Mucosa of descending colon (tissue), 3 donors: ENCODE measurements at regions not wholly inside any gene's neighbourhood (a gene's known extent, or its start where the extent isn't known, plus 50 kb on each side); places are given as distances from the start of the nearest gene placed in this dataset.

ENCODE experiments used
- ATAC-seq: fragments of 200-7000 bp; cut with Tn5 transposase; one replicate; pipeline ENCODE4 v1.9.1; 2020; ENCODE audit warnings: mild to moderate bottlenecking, moderate library complexity
- DNase-seq, 3 donors: peaks; one replicate each; pipeline ENCODE4 v3.0.0-alpha.2; 2020
- H3K36me3 ChIP-seq: fragments of 200-600 bp; one replicate; pipeline ENCODE4 v1.8.0; 2021; ENCODE audit warnings: low read depth, mild to moderate bottlenecking
- H3K4me1 ChIP-seq: fragments of 200-600 bp; one replicate; pipeline ENCODE4 v1.8.0; 2021; ENCODE audit warnings: low read depth, mild to moderate bottlenecking
- H3K4me3 ChIP-seq: fragments of 200-600 bp; one replicate; pipeline ENCODE4 v1.8.0; 2021; ENCODE audit warnings: mild to moderate bottlenecking
- H3K9me3 ChIP-seq: fragments of 200-600 bp; one replicate; pipeline ENCODE4 v1.8.0; 2021; ENCODE audit warnings: mild to moderate bottlenecking
- CTCF ChIP-seq: fragments of 200-600 bp; IDR thresholded peaks from one replicate; pipeline ENCODE4 v1.8.0; 2022; ENCODE audit warnings: antibody characterized with exemption, mild to moderate bottlenecking
- intact Hi-C, 2 donors: fragments of 100-400 bp; cut with DNase I in 1 of 2; cut with micrococcal nuclease in 1 of 2; formaldehyde crosslinking; loops; one replicate each; pipeline versions ENCODE4 v1.11.0 to v1.11.1; 2022; cut with DNase I, micrococcal nuclease
- donor health status: DM: no; HTN: no; CAD: no; lungs with moderate emphysema.
- donor health status: DM: no; HTN: no; CAD: no.
- donor health status: DM: no; HTN: yes; CAD: no.

DNA sequence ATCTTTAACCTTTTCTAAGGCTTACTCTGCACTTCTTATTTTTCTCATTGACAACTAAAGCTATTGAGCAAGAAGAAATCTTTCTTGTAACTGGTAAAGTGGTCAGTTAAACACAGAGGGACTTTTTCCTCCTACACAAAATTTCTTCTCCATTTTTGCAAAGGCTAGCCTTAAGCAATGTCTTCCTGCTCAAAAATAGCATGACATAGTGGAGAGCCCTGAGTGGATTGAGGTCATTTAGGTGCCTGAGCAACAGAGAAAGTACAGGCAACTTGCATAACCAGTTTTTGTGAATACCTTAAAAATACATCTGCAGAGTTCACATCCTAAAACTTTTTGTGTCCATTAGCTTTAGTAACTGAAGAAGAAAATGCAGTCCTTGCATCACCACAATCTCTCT is 144.7 kb upstream of the TTC14 start:
- H3K4me1 ChIP-seq: no peaks in the 10 kb centered on the region
- no peak for TF ChIP-seq CTCF
- H3K4me3 ChIP-seq: no peak overlapping the region
- H3K36me3 ChIP-seq: no peaks in the 10 kb centered on the region
- ATAC-seq: no peak
- peaks cover 6% of the 10 kb centered on the region for H3K9me3 ChIP-seq
- DNase-seq: no peak
- intact Hi-C loops: no loop called here

DNA sequence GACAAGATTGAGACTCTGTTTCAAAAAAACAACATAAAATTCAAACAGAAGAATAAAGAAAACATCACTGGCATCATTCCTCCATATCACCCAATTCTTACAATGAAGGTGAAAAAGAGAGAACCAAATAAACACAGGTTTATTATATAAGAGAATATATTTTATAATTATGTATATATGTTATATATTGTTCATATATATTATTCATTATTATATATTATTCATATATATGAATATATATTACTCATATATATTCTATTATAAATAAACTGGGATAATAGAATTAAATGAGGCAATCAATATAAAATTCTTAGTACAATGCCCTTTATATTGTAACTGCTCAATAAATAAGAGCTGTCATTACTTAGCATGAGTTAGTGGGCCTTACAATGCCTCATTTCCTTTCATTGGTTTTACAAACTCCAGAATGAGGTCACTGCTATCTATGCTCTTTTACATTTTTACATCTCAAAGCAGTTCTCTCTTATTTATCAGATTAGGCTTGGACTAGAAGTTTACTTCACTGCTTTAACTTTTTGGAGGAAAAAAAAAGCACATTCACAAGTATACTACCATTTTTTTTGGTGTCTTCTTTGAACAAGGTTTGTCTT is 135.5 kb upstream of the TTC14 start:
- peaks cover 13% of the 10 kb centered on the region for H3K9me3 ChIP-seq
- H3K4me3 ChIP-seq: no peak overlapping the region
- H3K36me3 ChIP-seq: no peaks in the 10 kb centered on the region
- H3K4me1 ChIP-seq: no peaks in the 10 kb centered on the region
- intact Hi-C loops: no loop called here
- no peak for ATAC-seq
- DNase-seq: no peak
- no peak for TF ChIP-seq CTCF

- intact Hi-C loops: no loop called here
- H3K9me3 ChIP-seq: peaks cover 13% of the 10 kb centered on the region
- H3K36me3 ChIP-seq: no peaks in the 10 kb centered on the region
- H3K4me1 ChIP-seq: no peaks in the 10 kb centered on the region
- ATAC-seq: no peak
- no peak overlapping the region for H3K4me3 ChIP-seq
- no peak for DNase-seq
- no peak for TF ChIP-seq CTCF
Observed at GRCh38 chr3:180467177-180467576, 134.8 kb upstream of the TTC14 start.

- no peak for ATAC-seq
- no peaks in the 10 kb centered on the region for H3K36me3 ChIP-seq
- no peak overlapping the region for H3K4me3 ChIP-seq
- H3K4me1 ChIP-seq: no peaks in the 10 kb centered on the region
- DNase-seq: no peak
- TF ChIP-seq CTCF: no peak
- intact Hi-C loops: no loop called here
- H3K9me3 ChIP-seq: peaks cover 13% of the 10 kb centered on the region
Observed at GRCh38 chr3:180469149-180469548, 132.8 kb upstream of the TTC14 start.

DNA sequence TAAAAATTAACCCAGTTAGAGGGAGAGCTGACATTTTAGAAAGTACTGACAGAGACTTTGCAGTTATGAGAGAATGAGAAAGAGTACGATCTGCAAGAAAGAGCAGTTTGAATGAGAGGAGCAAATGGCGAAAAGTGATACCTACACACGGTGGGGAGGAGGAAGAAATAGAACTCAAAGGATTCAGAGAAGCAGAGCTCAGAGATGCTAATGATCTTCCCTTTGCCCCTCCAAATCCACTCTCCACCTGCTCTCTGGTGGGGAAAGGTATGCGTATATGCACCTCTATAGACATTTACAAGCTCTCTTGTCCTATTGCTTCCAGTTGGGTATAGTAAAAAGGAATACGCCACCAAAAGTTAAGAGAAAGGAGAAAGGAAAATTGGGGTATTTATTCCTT is 123.3 kb upstream of the TTC14 start:
- Histone ChIP-seq H3K9me3 (peaks cover 2% of the 10 kb centered on the region), H3K4me3 (no peak overlapping the region), H3K4me1 (no peaks in the 10 kb centered on the region), H3K36me3 (no peaks in the 10 kb centered on the region)
- intact Hi-C loops: no loop called here
- no peak for TF ChIP-seq CTCF
- ATAC-seq (no peak), DNase-seq (no peak)

GRCh38 chr3:180492047-180492446 is 109.9 kb upstream of the TTC14 start:
- no peak for TF ChIP-seq CTCF
- intact Hi-C loops: no loop called here
- H3K9me3 ChIP-seq: peaks cover 16% of the 10 kb centered on the region
- H3K4me3 ChIP-seq: no peak overlapping the region
- no peak for DNase-seq
- H3K36me3 ChIP-seq: no peaks in the 10 kb centered on the region
- no peaks in the 10 kb centered on the region for H3K4me1 ChIP-seq
- ATAC-seq: no peak
